CD14-positive monocyte (primary cell): ENCODE measurements at regions not wholly inside any gene's neighbourhood (a gene's known extent, or its start where the extent isn't known, plus 50 kb on each side); places are given as distances from the start of the nearest gene placed in this dataset.

Experiments
- DNase-seq, 3 donors: peaks; one replicate each; pipeline ENCODE4 v3.0.0-alpha.2; 2011 to 2022
- H2AFZ ChIP-seq: 2 replicates; pipeline ENCODE4 v1.6.0; 2012; ENCODE audit warnings: mild to moderate bottlenecking, low read depth, low read length, inconsistent platforms; ENCODE audit not compliant: insufficient read depth, poor library complexity, severe bottlenecking
- H3K27ac ChIP-seq, 2 donors: 1 replicate in 1 of 2; 2 replicates in 1 of 2; pipeline ENCODE4 v1.5.1; 2012 to 2013; ENCODE audit warnings: low read length in 2 of 2, control low read depth in 1 of 2, inconsistent platforms in 1 of 2, low read depth in 1 of 2, mild to moderate bottlenecking in 1 of 2
- H3K27me3 ChIP-seq, 2 donors: one replicate each; pipeline versions ENCODE4 v1.6.0 to v1.6.1; 2011 to 2013; ENCODE audit warnings: low read length in 2 of 2; ENCODE audit not compliant: control insufficient read depth in 2 of 2, insufficient read depth in 2 of 2
- H3K36me3 ChIP-seq, 2 donors: replicated peaks in 1 of 2; 1 replicate in 1 of 2; 2 replicates in 1 of 2; pipeline versions ENCODE4 v1.5.1 to v1.6.1; 2012 to 2013; ENCODE audit warnings: low read length in 2 of 2, control low read depth in 1 of 2, inconsistent platforms in 1 of 2, mild to moderate bottlenecking in 1 of 2; ENCODE audit not compliant: insufficient read depth in 2 of 2, control insufficient read depth in 1 of 2
- H3K4me1 ChIP-seq, 2 donors: 1 replicate in 1 of 2; 2 replicates in 1 of 2; pipeline versions ENCODE4 v1.5.1 to v1.6.1; 2012 to 2013; ENCODE audit warnings: low read length in 2 of 2, control low read depth in 1 of 2, inconsistent platforms in 1 of 2, mild to moderate bottlenecking in 1 of 2, moderate library complexity in 1 of 2; ENCODE audit not compliant: insufficient read depth in 2 of 2, control insufficient read depth in 1 of 2
- H3K4me2 ChIP-seq: replicated peaks from 2 replicates; pipeline ENCODE3; 2012; ENCODE audit warnings: low read length, moderate library complexity, mild to moderate bottlenecking; ENCODE audit not compliant: poor library complexity, severe bottlenecking; ENCODE audit errors: extremely low read depth
- H3K4me3 ChIP-seq, 3 experiments: fragments of 200-600 bp in 1 of 3; sonication (generic) in 1 of 3; replicated peaks in 1 of 3; 1 replicate in 2 of 3; 2 replicates in 1 of 3; pipeline ENCODE4 v1.5.1; 2011 to 2013; ENCODE audit warnings: low read length in 3 of 3, mild to moderate bottlenecking in 3 of 3, control low read depth in 2 of 3, low read depth in 2 of 3, inconsistent platforms in 1 of 3, moderate library complexity in 1 of 3
- H3K79me2 ChIP-seq: 2 replicates; pipeline ENCODE4 v1.6.0; 2012; ENCODE audit warnings: mild to moderate bottlenecking, control low read depth, inconsistent platforms, low read length, moderate library complexity; ENCODE audit not compliant: insufficient read depth
- H3K9ac ChIP-seq: 2 replicates; pipeline ENCODE4 v1.6.0; 2017; ENCODE audit warnings: low read length, mild to moderate bottlenecking; ENCODE audit not compliant: insufficient read depth, poor library complexity, severe bottlenecking
- H3K9me3 ChIP-seq, 2 donors: replicated peaks in 1 of 2; 1 replicate in 1 of 2; 2 replicates in 1 of 2; pipeline versions ENCODE4 v1.5.1 to v1.6.1; 2012 to 2013; ENCODE audit warnings: low read length in 2 of 2, control low read depth in 1 of 2; ENCODE audit not compliant: control insufficient read depth in 1 of 2, insufficient read depth in 1 of 2
- H4K20me1 ChIP-seq: 2 replicates; pipeline ENCODE4 v1.6.0; 2012; ENCODE audit warnings: mild to moderate bottlenecking, low read length, control low read depth, moderate library complexity; ENCODE audit not compliant: insufficient read depth
- H3K27ac Mint-ChIP-seq, 7 donors: one replicate each; pipeline ENCODE4 v1.8.0; 2020; ENCODE audit warnings: mild to moderate bottlenecking in 7 of 7, mixed read lengths in 7 of 7, moderate library complexity in 6 of 7, inconsistent platforms in 2 of 7
- H3K27me3 Mint-ChIP-seq, 3 donors: one replicate each; pipeline ENCODE4 v1.8.0; 2021 to 2022; ENCODE audit warnings: low read depth in 3 of 3, mild to moderate bottlenecking in 3 of 3, mixed read lengths in 3 of 3, moderate library complexity in 3 of 3, inconsistent platforms in 1 of 3
- H3K36me3 Mint-ChIP-seq, 2 donors: one replicate each; pipeline ENCODE4 v1.8.0; 2020; ENCODE audit warnings: mixed read lengths in 2 of 2, inconsistent platforms in 1 of 2, mild to moderate bottlenecking in 1 of 2
- H3K4me1 Mint-ChIP-seq: one replicate; pipeline ENCODE4 v1.8.0; 2020; ENCODE audit warnings: mild to moderate bottlenecking, mixed read lengths
- H3K4me3 Mint-ChIP-seq, 2 donors: one replicate each; pipeline ENCODE4 v1.8.0; 2020; ENCODE audit warnings: mild to moderate bottlenecking in 2 of 2, mixed read lengths in 2 of 2, moderate library complexity in 1 of 2
- H3K9me3 Mint-ChIP-seq, 7 donors: one replicate each; pipeline ENCODE4 v1.8.0; 2020 to 2022; ENCODE audit warnings: mixed read lengths in 7 of 7, mild to moderate bottlenecking in 6 of 7, moderate library complexity in 6 of 7, inconsistent platforms in 2 of 7
- CTCF ChIP-seq: fragments of 200-600 bp; IDR thresholded peaks from one replicate; pipeline ENCODE4 v1.8.0; 2022; ENCODE audit warnings: antibody characterized with exemption, mild to moderate bottlenecking
- WGBS: methylation state at CpG from one replicate; pipeline ENCODE4 v1.1.5; 2013; ENCODE audit warnings: missing lambda C conversion rate; ENCODE audit not compliant: insufficient coverage; 5-methylcytosine and 5-hydroxymethylcytosine counted together
- intact Hi-C, 2 donors: fragments of 100-400 bp; cut with micrococcal nuclease; formaldehyde crosslinking; loops; one replicate each; pipeline versions ENCODE4 v1.15.0 to v1.15.1; 2023

GRCh38 chr6:12609751-12610150 is 106.8 kb upstream of the PHACTR1 start:
- no CpG with 5 or more reads among the region's 3 CpGs for WGBS
- intact Hi-C loops = loop anchor here (10.0 kb wide), 1 partner anchor 955 kb away; no protein-coding TSS in a partner anchor
- no peak for DNase-seq
- H3K9me3 Mint-ChIP-seq = no peaks in the 10 kb centered on the region
- H3K27me3 Mint-ChIP-seq = peaks cover 0 to 2% (median 0%) of the 10 kb centered on the region in 3 donors
- Histone ChIP-seq H3K79me2 (no peaks in the 10 kb centered on the region), H3K9ac (no peak overlapping the region), H2AFZ (no peak overlapping the region), H3K9me3 (no peaks in the 10 kb centered on the region), H3K27me3 (no peaks in the 10 kb centered on the region), H3K27ac (no peak overlapping the region), H3K4me2 (no peak overlapping the region), H4K20me1 (no peaks in the 10 kb centered on the region), H3K4me3 (no peak overlapping the region), H3K36me3 (no peaks in the 10 kb centered on the region), H3K4me1 (peaks cover 14 to 25% of the 10 kb centered on the region in 2 donors)
- TF ChIP-seq CTCF = no peak
- H3K4me1 Mint-ChIP-seq = peaks cover 25% of the 10 kb centered on the region
- no peak overlapping the region for H3K27ac Mint-ChIP-seq
- H3K4me3 Mint-ChIP-seq = no peak overlapping the region
- H3K36me3 Mint-ChIP-seq = no peaks in the 10 kb centered on the region

- Histone ChIP-seq H3K36me3 (no peaks in the 10 kb centered on the region), H2AFZ (no peak overlapping the region), H3K79me2 (no peaks in the 10 kb centered on the region), H3K27ac (no peak overlapping the region), H4K20me1 (no peaks in the 10 kb centered on the region), H3K27me3 (no peaks in the 10 kb centered on the region), H3K9ac (no peak overlapping the region), H3K9me3 (no peaks in the 10 kb centered on the region), H3K4me1 (peaks cover 14 to 23% of the 10 kb centered on the region in 2 donors), H3K4me2 (no peak overlapping the region), H3K4me3 (no peak overlapping the region)
- no peak overlapping the region for H3K4me3 Mint-ChIP-seq
- peaks cover 22% of the 10 kb centered on the region for H3K4me1 Mint-ChIP-seq
- H3K9me3 Mint-ChIP-seq = no peaks in the 10 kb centered on the region
- peaks cover 0 to 2% (median 0%) of the 10 kb centered on the region in 3 donors for H3K27me3 Mint-ChIP-seq
- no peak for DNase-seq
- intact Hi-C loops = no loop called here
- TF ChIP-seq CTCF = no peak
- 100% methylated on average over 2 of the region's 5 CpGs for WGBS
- no peak overlapping the region for H3K27ac Mint-ChIP-seq
- H3K36me3 Mint-ChIP-seq = no peaks in the 10 kb centered on the region
These were observed 105.7 kb upstream of the PHACTR1 start for GRCh38 chr6:12610862-12611261.
